GM12864 (cell line): ENCODE measurements at regions not wholly inside any gene's neighbourhood (a gene's known extent, or its start where the extent isn't known, plus 50 kb on each side); places are given as distances from the start of the nearest gene placed in this dataset.

Experiments used
- DNase-seq: peaks from one replicate; pipeline ENCODE4 v3.0.0-alpha.2; 2011; ENCODE audit warnings: low read depth
- H3K4me3 ChIP-seq: 2 replicates; pipeline ENCODE4 v1.5.1; 2011; ENCODE audit warnings: mild to moderate bottlenecking, low read depth, low read length, control low read depth
- CTCF ChIP-seq: IDR thresholded peaks from 2 replicates; pipeline ENCODE4 v1.5.1; 2011; ENCODE audit warnings: low read depth, mild to moderate bottlenecking, moderate library complexity, low read length, control low read depth, inconsistent platforms; ENCODE audit errors: missing control alignments

- H3K4me3 ChIP-seq = no peak overlapping the region
- no peak for TF ChIP-seq CTCF
- DNase-seq = no peak
Observed at GRCh38 chr17:70774339-70775117, 605.2 kb downstream of the KCNJ2 start.

- no peak for DNase-seq
- no peak overlapping the region for H3K4me3 ChIP-seq
- no peak for TF ChIP-seq CTCF
Observed at GRCh38 chr17:70775679-70776078, 606.3 kb downstream of the KCNJ2 start.

GRCh38 chr17:70776441-70776840 is 607.1 kb downstream of the KCNJ2 start:
- no peak for DNase-seq
- TF ChIP-seq CTCF = no peak
- H3K4me3 ChIP-seq = no peak overlapping the region

GRCh38 chr17:70780031-70780430 is 610.7 kb downstream of the KCNJ2 start:
- no peak overlapping the region for H3K4me3 ChIP-seq
- DNase-seq = no peak
- TF ChIP-seq CTCF = no peak

GRCh38 chr17:70786081-70786480 is 616.7 kb downstream of the KCNJ2 start:
- DNase-seq = no peak
- TF ChIP-seq CTCF = no peak

GRCh38 chr17:70787721-70788300 is 618.5 kb downstream of the KCNJ2 start:
- H3K4me3 ChIP-seq = no peak overlapping the region
- TF ChIP-seq CTCF = no peak
- no peak for DNase-seq

More at GRCh38 chr17:70786081-70786480, 616.7 kb downstream of the KCNJ2 start:
- H3K4me3 ChIP-seq = no peak overlapping the region
